GM13977 (cell line): ENCODE measurements at regions not wholly inside any gene's neighbourhood (a gene's known extent, or its start where the extent isn't known, plus 50 kb on each side); places are given as distances from the start of the nearest gene placed in this dataset.

Experiments
- DNase-seq: peaks from one replicate; pipeline ENCODE4 v3.0.0; 2012; ENCODE audit warnings: low spot score
- in situ Hi-C: fragments of 300-500 bp; cut with MboI; formaldehyde crosslinking; loops from one replicate; pipeline ENCODE4 v1.12.0; 2022; ENCODE audit warnings: low sequenced_read_pairs, low pct_unique_long_range_greater_than_20kb, mixed read lengths, inconsistent platforms; ENCODE audit not compliant: unreplicated experiment
- TF ChIP-seq, protein P1 (sequence below): IDR thresholded peaks from 2 replicates; pipeline ENCODE4 v1.5.1; 2012; ENCODE audit warnings: mild to moderate bottlenecking, control low read depth; ENCODE audit not compliant: insufficient read depth; ENCODE audit errors: extremely low read depth, missing control alignments

DNA sequence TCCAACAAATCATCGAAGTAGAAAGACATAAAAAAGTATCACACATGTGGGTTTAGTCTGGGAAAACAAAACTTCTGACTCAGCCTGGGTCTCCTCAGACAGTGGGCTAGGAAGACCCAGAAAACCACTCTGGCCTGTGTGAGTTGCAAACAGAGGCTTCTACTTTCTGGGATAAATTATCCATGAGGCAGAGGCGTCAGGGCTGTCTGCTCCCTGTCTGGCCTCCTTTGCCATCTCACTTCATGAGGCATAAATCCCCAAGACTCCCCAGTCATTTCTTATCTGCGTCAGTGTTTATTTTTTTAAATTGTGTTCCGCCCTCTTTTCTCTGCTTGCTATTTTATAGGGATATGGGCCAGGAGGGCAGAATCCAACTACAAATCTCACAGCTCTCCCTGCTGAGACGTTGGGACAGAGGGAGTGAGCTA lies 80.6 kb upstream of the TRABD2B start:
- DNase-seq: no peak
- in situ Hi-C loops: no loop called here
- TF ChIP-seq, protein P1, sequence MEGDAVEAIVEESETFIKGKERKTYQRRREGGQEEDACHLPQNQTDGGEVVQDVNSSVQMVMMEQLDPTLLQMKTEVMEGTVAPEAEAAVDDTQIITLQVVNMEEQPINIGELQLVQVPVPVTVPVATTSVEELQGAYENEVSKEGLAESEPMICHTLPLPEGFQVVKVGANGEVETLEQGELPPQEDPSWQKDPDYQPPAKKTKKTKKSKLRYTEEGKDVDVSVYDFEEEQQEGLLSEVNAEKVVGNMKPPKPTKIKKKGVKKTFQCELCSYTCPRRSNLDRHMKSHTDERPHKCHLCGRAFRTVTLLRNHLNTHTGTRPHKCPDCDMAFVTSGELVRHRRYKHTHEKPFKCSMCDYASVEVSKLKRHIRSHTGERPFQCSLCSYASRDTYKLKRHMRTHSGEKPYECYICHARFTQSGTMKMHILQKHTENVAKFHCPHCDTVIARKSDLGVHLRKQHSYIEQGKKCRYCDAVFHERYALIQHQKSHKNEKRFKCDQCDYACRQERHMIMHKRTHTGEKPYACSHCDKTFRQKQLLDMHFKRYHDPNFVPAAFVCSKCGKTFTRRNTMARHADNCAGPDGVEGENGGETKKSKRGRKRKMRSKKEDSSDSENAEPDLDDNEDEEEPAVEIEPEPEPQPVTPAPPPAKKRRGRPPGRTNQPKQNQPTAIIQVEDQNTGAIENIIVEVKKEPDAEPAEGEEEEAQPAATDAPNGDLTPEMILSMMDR: no peak

DNA sequence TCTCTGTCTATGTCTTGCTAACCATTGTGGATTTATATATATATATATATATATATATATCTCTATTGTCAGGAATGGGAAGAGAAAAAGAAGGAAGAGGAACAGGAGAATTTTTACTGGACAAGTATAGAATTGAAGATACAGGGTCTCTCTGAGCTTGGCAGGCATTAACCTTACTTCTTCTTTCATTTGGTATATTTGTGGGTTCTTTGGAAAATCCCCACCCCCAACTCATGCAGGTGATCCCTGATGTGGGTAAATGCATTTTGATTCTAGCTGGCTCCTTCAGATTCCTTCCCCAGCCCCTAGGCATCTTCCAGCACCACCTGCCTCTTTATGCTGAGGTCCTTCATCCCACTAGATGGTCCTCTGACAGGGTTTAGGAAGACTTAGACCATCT lies 78.8 kb upstream of the TRABD2B start:
- in situ Hi-C loops: no loop called here
- TF ChIP-seq, protein P1: no peak
- DNase-seq: no peak

- in situ Hi-C loops: no loop called here
- no peak for DNase-seq
- TF ChIP-seq, protein P1: no peak
Observed at GRCh38 chr1:48073798-48074530, 76.8 kb upstream of the TRABD2B start.

DNA sequence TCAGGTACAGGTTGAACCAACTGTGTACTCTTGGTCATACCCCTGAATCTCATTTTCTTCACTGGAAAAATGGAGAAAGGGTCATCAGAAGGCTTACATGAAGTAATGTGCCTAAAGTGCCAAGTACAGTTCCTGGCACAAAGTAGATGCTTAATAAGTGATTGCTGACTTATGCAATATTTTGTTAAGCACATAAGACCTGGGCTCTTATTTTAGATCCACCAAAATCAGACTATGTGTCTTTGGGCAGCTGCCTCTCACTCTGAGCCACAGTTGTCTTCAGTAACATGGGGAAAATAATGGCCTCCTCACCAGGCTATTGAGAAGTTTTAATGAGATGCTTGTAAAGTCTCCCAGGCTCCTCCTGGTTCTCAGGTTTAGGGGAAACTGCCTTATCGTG lies 74.3 kb upstream of the TRABD2B start:
- DNase-seq: no peak
- in situ Hi-C loops: no loop called here
- TF ChIP-seq, protein P1: no peak

DNA sequence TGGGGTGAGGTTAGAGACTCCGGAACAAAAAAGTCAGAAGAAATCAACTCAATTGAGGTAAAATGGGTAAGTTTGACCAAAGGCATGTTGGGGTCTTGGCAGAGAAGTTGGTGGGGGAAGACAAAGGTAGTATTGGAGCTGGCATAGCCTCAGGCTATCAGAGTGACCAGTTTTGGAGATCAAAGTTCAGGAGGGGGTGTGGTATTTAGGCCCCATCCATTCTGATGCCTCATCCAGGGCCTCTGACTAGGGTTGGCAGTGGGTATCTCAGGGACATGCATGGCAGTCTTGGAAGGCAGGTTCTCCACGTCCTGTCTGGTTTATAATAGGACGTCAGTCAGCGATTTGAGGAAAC lies 73.2 kb upstream of the TRABD2B start:
- in situ Hi-C loops: no loop called here
- TF ChIP-seq, protein P1: no peak
- DNase-seq: no peak

- in situ Hi-C loops: no loop called here
- TF ChIP-seq, protein P1: no peak
- DNase-seq: no peak
Observed at GRCh38 chr1:48069662-48070395, 72.6 kb upstream of the TRABD2B start.
